ENCODE measurements at regions not wholly inside any gene's neighbourhood (a gene's known extent, or its start where the extent isn't known, plus 50 kb on each side); places are given as distances from the start of the nearest gene placed in this dataset.

DNA sequence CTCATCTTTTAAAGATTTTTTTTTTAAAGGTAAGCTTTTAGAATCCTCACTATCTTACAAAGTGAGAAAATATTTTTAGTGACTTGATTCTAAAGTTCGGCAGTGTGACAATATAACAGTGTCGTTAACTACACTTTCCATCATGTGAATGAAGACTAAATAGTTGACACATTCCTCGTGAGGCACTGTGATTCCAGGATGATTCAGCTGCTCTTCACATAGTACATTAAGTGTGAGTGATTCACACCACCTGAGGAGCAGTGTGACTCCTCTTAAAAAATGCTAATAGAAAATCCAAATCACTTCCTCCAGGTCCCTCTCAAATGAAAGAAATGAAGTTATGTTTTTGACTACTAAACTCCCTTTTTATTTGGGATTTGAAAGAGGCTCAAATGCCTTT lies 589.5 kb downstream of the GABRG2 start:
- Histone ChIP-seq H3K27ac (replicated peaks) (no peak overlapping the region), H3K9me3 (replicated peaks) (peaks cover 6% of the 10 kb centered on the region), H3K27me3 (ENCODE audit: low read depth) (no peaks in the 10 kb centered on the region), H3K36me3 (no peaks in the 10 kb centered on the region), H3K4me3 (no peak overlapping the region), H3K4me1 (no peaks in the 10 kb centered on the region)
- intact Hi-C loops (cut with micrococcal nuclease) = no loop called here
- no peak for TF ChIP-seq CTCF (IDR thresholded peaks at IDR 0.05; ENCODE audit: borderline replicate concordance)
- no peak for DNase-seq

GRCh38 chr5:162664846-162665245 lies 597.3 kb downstream of the GABRG2 start:
- H3K36me3 ChIP-seq = no peaks in the 10 kb centered on the region
- H3K27ac ChIP-seq (replicated peaks) = no peak overlapping the region
- H3K4me1 ChIP-seq = no peaks in the 10 kb centered on the region
- TF ChIP-seq CTCF (IDR thresholded peaks at IDR 0.05; ENCODE audit: borderline replicate concordance) = no peak
- H3K27me3 ChIP-seq (ENCODE audit: low read depth) = no peaks in the 10 kb centered on the region
- no peak for DNase-seq
- no peaks in the 10 kb centered on the region for H3K9me3 ChIP-seq (replicated peaks)
- H3K4me3 ChIP-seq = no peak overlapping the region
- intact Hi-C loops (cut with micrococcal nuclease) = no loop called here

- H3K4me3 ChIP-seq = no peak overlapping the region
- intact Hi-C loops (cut with micrococcal nuclease) = no loop called here
Observed at GRCh38 chr5:162668926-162669325, 601.4 kb downstream of the GABRG2 start.

DNA sequence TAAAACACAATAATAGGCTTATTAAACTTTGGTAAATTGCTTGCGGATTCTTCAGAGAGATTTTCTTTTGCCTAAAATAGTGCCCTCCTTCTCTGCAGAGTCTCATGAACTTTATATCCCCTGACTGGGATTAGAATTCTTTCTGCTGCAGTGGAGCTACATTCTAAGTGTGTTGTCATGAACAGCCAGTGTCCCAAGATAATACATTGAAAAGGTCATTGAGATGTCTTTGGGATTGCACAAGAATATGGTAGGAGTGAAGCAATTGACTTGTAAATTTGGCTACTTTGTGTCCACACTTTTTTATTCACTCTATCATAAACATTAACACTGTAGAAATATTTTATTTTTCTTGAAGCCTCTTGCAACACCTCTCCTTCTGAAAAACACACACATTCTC lies 604.5 kb downstream of the GABRG2 start:
- Histone ChIP-seq H3K4me1 (no peaks in the 10 kb centered on the region), H3K4me3 (no peak overlapping the region), H3K36me3 (no peaks in the 10 kb centered on the region), H3K27me3 (ENCODE audit: low read depth) (no peaks in the 10 kb centered on the region), H3K9me3 (replicated peaks) (no peaks in the 10 kb centered on the region), H3K27ac (replicated peaks) (peak overlapping the region; percentile 31)
- intact Hi-C loops (cut with micrococcal nuclease) = no loop called here
- DNase-seq = no peak
- TF ChIP-seq CTCF (IDR thresholded peaks at IDR 0.05; ENCODE audit: borderline replicate concordance) = no peak

More at GRCh38 chr5:162668926-162669325, 601.4 kb downstream of the GABRG2 start:
- H3K4me1 ChIP-seq = no peaks in the 10 kb centered on the region
- no peaks in the 10 kb centered on the region for H3K27me3 ChIP-seq (ENCODE audit: low read depth)
- DNase-seq = no peak
- no peaks in the 10 kb centered on the region for H3K36me3 ChIP-seq
- no peak overlapping the region for H3K27ac ChIP-seq (replicated peaks)
- no peaks in the 10 kb centered on the region for H3K9me3 ChIP-seq (replicated peaks)
- no peak for TF ChIP-seq CTCF (IDR thresholded peaks at IDR 0.05; ENCODE audit: borderline replicate concordance)

- Histone ChIP-seq H3K27me3 (ENCODE audit: low read depth) (no peaks in the 10 kb centered on the region), H3K4me1 (no peaks in the 10 kb centered on the region), H3K4me3 (no peak overlapping the region), H3K36me3 (no peaks in the 10 kb centered on the region), H3K9me3 (replicated peaks) (no peaks in the 10 kb centered on the region), H3K27ac (replicated peaks) (no peak overlapping the region)
- TF ChIP-seq CTCF (IDR thresholded peaks at IDR 0.05; ENCODE audit: borderline replicate concordance) = no peak
- intact Hi-C loops (cut with micrococcal nuclease) = no loop called here
- DNase-seq = no peak
Observed at GRCh38 chr5:162683284-162683683, 615.7 kb downstream of the GABRG2 start.

GRCh38 chr5:162684145-162684544 lies 616.6 kb downstream of the GABRG2 start:
- H3K4me3 ChIP-seq = no peak overlapping the region
- no peak for DNase-seq
- TF ChIP-seq CTCF (IDR thresholded peaks at IDR 0.05; ENCODE audit: borderline replicate concordance) = no peak
- no peaks in the 10 kb centered on the region for H3K9me3 ChIP-seq (replicated peaks)
- H3K27ac ChIP-seq (replicated peaks) = no peak overlapping the region
- intact Hi-C loops (cut with micrococcal nuclease) = no loop called here
- H3K4me1 ChIP-seq = no peaks in the 10 kb centered on the region
- no peaks in the 10 kb centered on the region for H3K27me3 ChIP-seq (ENCODE audit: low read depth)
- H3K36me3 ChIP-seq = no peaks in the 10 kb centered on the region
